HG02840 (cell line): ENCODE measurements at regions not wholly inside any gene's neighbourhood (a gene's known extent, or its start where the extent isn't known, plus 50 kb on each side); places are given as distances from the start of the nearest gene placed in this dataset.

Source experiments
- ATAC-seq: cut with Tn5 transposase; IDR thresholded peaks from one replicate; pipeline ENCODE4 v1.9.1; 2021; ENCODE audit warnings: mild to moderate bottlenecking, moderate library complexity, moderate number of reproducible peaks; ENCODE audit not compliant: unreplicated experiment, low FRiP score

GRCh38 chr4:53781629-53782457, 190.6 kb upstream of the LNX1 start:
- no peak for ATAC-seq

DNA sequence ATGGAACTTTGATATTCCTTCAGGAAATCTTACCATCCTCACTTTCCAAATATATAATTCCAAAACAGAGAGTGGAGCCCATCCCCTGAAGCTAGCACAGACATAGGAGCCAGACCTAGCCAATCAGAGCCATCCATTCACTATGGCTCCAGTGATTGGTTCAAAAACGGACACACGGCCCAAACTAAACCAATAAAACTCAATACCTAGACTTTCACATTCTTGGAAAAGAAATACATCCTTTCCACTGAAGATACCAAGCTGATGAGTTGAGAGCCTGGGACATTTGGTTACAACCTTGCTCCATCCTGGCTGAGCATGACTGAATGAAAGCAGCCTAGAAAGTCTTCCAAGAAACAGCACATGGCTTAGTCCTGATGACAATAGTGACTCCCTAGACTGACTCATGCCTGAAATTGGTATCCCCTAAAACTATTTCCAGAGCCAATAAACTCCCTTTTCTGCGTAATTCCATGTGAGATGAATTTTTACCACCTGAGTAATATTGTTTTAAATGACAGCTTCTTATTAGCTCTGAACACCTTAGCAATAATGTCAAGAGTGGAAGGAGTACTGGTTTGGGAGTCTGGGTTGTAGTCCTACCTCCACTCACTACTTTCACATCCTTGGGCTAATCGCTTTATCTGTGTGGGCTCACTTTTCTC, 189.6 kb upstream of the LNX1 start:
- ATAC-seq = no peak

DNA sequence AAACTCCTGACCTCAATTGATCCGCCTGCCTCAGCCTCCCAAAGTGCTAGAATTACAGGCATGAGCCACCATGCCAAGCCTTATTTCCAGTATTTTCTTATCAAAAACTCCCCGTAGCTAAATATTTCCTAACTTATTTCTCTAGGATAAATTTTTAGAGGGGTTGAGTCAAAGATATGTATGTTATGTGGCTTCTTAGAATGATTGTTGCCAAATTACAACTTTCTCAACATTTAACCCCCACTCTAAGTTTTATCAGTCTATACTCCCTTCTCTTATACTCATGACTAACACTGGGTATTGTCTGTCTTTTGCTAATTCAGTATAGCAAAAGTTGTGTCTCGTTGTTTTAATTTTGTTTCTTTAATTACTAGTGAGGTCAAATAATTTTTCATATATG, 187.7 kb upstream of the LNX1 start:
- ATAC-seq = no peak

DNA sequence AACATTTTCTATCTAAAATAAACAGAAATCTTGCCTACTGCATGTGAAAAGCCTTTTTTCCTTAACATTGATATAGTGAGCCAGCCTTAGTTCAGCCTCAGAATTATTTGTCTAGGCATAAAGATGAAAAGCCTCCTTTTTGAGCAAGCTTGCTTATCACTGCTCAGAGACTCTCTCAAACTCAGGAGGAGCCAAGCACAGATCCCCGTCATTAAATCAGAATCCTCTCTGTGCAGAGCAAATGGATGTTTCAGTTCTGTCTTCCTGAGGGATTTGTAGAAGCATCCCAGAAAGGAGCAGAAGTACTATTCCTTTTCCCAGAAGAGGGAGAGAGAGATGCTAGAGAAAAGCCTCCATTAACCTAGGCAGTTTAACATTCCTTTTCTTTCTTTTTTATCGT, 186.9 kb upstream of the LNX1 start:
- ATAC-seq = no peak

DNA sequence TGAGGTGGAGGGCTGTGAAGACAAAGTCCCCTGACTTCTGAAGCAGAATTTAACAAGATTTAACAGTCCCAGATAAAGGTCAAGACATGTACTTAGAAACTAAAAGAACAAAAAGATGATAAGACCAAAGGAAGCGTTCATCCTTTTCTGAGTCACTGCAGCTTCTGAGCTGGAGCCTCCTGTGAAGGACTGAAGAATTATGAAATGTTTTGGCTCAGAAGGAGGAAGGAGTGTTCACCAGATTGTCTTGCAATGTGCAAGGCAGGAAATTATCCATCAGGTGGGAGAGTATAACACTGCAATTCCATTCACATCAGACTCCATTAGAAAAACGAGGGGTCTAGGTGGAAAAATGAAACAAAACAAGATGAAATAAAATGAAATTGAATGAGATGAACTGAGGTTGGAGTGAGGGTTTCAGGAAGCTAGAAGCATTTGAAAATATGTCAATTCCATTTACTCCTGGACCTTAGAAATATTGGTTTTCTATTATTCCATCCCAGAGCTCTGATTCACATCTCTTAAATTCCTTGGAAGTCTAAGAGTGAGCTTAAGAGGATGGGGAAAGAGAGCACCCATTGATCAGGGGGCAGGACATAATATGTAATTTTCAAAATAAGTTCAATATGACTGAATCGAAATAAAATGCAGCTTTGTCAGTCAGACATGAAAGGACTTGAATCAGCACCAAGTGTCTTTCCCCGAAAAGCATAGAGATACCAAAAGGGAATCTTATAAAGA, 186.1 kb upstream of the LNX1 start:
- no peak for ATAC-seq

GRCh38 chr4:53776141-53776540, 184.9 kb upstream of the LNX1 start:
- ATAC-seq = no peak

DNA sequence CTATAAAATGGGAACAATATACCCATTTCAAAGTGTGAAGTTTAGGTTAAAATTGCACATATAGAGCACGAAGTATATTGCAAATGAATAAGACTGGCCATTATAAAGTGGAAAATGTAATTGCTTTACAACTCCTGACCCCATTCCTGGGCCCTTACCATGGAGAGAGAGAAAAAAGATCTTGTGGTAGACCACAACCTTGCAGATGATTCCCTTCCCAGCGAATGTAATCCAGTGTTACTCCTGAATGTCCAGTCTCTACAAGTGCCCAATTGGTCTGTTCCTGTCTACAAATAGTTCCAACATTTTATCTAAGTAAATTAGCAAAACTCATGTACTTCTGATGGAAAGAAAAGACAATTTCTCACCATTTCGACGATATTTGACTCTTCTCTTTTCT, 184.1 kb upstream of the LNX1 start:
- no peak for ATAC-seq

- ATAC-seq = no peak
These were observed 180.0 kb upstream of the LNX1 start for GRCh38 chr4:53771326-53771725.

- no peak for ATAC-seq
These were observed 176.2 kb upstream of the LNX1 start for GRCh38 chr4:53767482-53767881.

GRCh38 chr4:53764761-53765490, 173.6 kb upstream of the LNX1 start:
- ATAC-seq = no peak

DNA sequence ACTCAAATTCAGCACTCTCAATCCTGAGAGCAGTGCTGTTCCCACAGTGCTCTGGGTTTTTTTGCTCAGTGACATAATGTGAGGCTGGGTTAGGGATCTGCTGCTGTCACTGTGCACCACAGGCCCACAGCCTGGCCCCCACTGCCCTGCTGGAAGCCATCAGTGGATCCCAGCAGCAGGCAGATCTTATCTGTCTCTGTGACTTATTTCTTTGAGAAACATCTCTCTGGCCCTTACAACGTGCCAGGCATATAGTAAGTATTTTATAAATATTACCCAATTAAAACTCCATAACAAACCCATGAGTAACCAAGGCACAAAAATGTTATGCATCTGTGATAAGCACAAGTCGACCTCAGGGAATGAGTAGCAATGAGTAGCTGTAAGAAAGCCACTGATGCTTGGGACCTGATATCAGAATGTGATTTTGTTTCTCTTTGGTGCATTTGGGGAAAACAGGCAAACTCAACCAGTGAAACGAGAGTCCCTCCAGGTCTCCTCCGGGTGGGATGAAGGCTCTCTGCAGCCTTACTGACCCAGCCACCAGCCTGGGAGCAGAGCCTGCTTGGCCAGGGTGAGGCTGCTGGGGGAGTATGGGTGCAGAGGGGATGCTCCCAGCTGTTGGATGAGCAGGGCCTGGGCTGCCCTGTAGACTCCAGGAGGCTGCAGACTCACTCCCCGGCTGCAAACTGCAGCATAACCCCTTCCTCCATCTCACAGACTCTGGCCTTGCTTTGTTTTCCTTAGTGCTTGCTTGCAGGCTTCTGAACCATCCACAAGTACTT, 172.7 kb upstream of the LNX1 start:
- ATAC-seq = no peak

GRCh38 chr4:53755656-53756055, 164.4 kb upstream of the LNX1 start:
- ATAC-seq = no peak

GRCh38 chr4:53752124-53752523, 160.8 kb upstream of the LNX1 start:
- ATAC-seq = no peak

DNA sequence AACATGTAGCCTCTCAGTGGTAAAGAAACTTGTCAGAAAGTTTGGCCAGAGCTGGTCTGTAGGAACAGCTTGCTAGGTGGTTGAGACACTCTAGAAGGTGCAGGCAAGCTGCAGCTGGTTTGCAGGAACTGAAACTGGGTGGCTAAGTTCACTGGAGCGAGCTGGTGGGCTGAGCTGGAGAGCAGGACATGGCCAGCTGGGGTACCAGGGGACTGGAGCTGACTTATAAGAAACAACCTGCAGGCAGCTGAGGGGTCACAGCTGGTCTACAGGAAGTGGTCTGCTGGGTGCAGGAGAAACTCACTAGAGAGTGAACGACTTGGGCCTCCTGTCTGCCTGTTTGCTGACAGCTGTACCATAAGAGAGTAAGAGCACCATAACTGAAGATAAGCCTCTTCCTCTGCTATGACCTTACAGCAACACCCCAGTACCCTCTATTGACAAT, 157.1 kb upstream of the LNX1 start:
- peak; percentile 92 for ATAC-seq

DNA sequence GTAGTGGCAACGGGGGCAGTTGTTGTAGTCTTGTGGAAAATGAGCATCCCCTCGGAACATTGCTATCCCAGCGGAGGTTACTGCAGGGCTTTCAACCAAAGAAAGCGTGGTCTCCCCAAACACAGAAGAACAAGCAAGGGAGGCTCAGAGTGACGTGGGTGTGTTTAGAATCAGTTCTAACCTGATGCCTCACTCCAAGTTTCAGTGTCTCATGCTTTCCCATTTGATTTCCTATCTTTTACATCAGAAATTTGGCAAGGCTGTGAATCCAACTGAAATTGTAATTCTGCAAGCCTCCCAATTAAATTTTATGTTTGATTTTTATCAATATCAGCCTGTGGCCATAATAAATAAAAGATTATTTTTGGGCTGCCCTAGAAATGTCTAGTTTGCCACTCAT, 156.1 kb upstream of the LNX1 start:
- no peak for ATAC-seq

DNA sequence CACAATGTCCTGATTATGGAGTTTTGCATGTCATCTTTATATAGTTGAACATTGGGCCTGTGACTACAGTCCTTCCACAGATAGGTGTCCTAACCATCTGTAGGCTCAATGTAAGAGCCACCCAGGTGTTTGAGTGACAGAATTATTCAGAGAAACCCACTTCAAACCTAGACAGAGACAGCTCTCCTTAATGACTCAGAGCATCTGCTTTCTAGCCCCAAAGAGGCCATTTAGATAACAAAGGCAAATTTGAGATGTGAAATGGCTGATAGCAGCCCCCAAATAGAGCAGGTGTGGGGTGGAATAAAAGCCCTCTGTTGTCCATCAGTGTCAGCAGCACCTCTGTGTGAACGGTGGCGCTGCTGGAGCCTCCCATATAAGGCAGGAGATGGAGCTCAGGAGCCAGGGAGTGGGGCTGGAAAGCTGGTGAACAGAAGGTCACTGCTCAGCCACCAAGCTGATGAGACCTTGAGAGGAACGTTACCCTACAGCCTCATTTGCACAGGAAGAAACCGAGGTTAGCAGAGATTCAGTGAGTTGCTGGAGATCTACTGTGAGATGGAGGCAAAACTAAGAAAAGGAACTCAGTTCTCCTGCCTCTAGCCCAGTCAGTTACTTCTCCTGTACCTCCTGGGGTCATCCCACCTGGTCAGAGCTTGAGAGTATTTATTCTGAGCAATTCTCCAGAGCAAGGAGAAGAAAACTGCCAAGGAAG, 153.3 kb upstream of the LNX1 start:
- no peak for ATAC-seq

- no peak for ATAC-seq
These were observed 143.5 kb upstream of the LNX1 start for GRCh38 chr4:53734584-53735353.

GRCh38 chr4:53734182-53734581, 142.9 kb upstream of the LNX1 start:
- ATAC-seq = no peak

DNA sequence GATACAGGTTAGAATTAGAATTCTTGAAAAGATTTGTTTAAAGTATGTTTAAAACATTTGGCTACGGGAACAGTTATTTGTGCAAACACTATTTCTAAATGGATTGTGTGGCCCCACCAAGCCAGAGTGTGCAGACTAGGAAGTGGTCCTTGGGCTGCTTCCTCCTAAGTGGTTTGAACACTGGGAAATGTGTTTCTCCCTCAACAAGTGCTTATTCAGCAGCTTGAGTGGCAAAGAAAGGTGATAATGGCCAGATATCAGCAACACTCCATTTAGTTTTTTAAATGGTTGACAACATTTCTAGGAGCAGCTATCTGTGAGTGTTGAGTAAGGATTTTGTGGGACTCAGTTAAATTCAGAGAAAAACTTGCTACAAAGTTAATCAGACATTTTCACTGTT, 141.4 kb upstream of the LNX1 start:
- ATAC-seq = no peak
